H9 (cell line): ENCODE measurements at regions not wholly inside any gene's neighbourhood (a gene's known extent, or its start where the extent isn't known, plus 50 kb on each side); places are given as distances from the start of the nearest gene placed in this dataset.

Experiments used
- DNase-seq: peaks from one replicate; pipeline ENCODE4 v3.0.0-alpha.2; 2017
- H2AFZ ChIP-seq: one replicate; pipeline ENCODE4 v1.6.1; 2013; ENCODE audit warnings: mild to moderate bottlenecking, low read length, control low read depth, moderate library complexity
- H2AK5ac ChIP-seq: 2 replicates; pipeline ENCODE4 v1.6.1; 2013; ENCODE audit warnings: low read length, control low read depth, mixed read lengths; ENCODE audit not compliant: insufficient read length
- H2BK120ac ChIP-seq: one replicate; pipeline ENCODE4 v1.6.1; 2013; ENCODE audit warnings: low read depth, mild to moderate bottlenecking, low read length, control low read depth, inconsistent platforms; ENCODE audit not compliant: poor library complexity, severe bottlenecking
- H2BK12ac ChIP-seq: 2 replicates; pipeline ENCODE4 v1.6.1; 2013; ENCODE audit warnings: low read length, control low read depth, mixed read lengths, low read depth; ENCODE audit not compliant: insufficient read length
- H2BK15ac ChIP-seq: 2 replicates; pipeline ENCODE4 v1.6.1; 2013; ENCODE audit warnings: low read depth, low read length, control low read depth
- H2BK20ac ChIP-seq: one replicate; pipeline ENCODE4 v1.6.1; 2013; ENCODE audit warnings: low read depth, mild to moderate bottlenecking, low read length, control low read depth, inconsistent platforms; ENCODE audit not compliant: poor library complexity, severe bottlenecking
- H2BK5ac ChIP-seq: 2 replicates; pipeline ENCODE4 v1.6.1; 2013; ENCODE audit warnings: low read length, control low read depth, mixed read lengths; ENCODE audit not compliant: insufficient read length
- H3K14ac ChIP-seq: 2 replicates; pipeline ENCODE4 v1.6.1; 2013; ENCODE audit warnings: low read length, control low read depth; ENCODE audit not compliant: insufficient read depth
- H3K18ac ChIP-seq: 2 replicates; pipeline ENCODE4 v1.6.1; 2013; ENCODE audit warnings: low read depth, mild to moderate bottlenecking, mixed read lengths, low read length, control low read depth; ENCODE audit not compliant: insufficient read length
- H3K23ac ChIP-seq: 2 replicates; pipeline ENCODE4 v1.6.1; 2013; ENCODE audit warnings: low read length, control low read depth, mixed read lengths, low read depth; ENCODE audit not compliant: insufficient read length
- H3K23me2 ChIP-seq: 2 replicates; pipeline ENCODE4 v1.6.1; 2013; ENCODE audit warnings: low read depth, mild to moderate bottlenecking, mixed read lengths, low read length, control low read depth; ENCODE audit not compliant: insufficient read length, poor library complexity, severe bottlenecking
- H3K27ac ChIP-seq: 2 replicates; pipeline ENCODE4 v1.5.1; 2013; ENCODE audit warnings: low read length, control low read depth, mixed read lengths, low read depth; ENCODE audit not compliant: insufficient read length
- H3K27me3 ChIP-seq: 2 replicates; pipeline ENCODE4 v1.6.1; 2013; ENCODE audit warnings: low read length, control low read depth, inconsistent platforms; ENCODE audit not compliant: insufficient read depth
- H3K4ac ChIP-seq: 2 replicates; pipeline ENCODE4 v1.6.1; 2013; ENCODE audit warnings: low read depth, mild to moderate bottlenecking, control low read depth, inconsistent platforms, low read length, moderate library complexity
- H3K4me1 ChIP-seq: 2 replicates; pipeline ENCODE4 v1.6.1; 2013; ENCODE audit warnings: low read length, control low read depth, inconsistent platforms; ENCODE audit not compliant: insufficient read depth
- H3K4me2 ChIP-seq: 2 replicates; pipeline ENCODE4 v1.6.1; 2013; ENCODE audit warnings: low read length, control low read depth, mixed read lengths; ENCODE audit not compliant: insufficient read length, insufficient read depth
- H3K56ac ChIP-seq: 2 replicates; pipeline ENCODE4 v1.6.1; 2013; ENCODE audit warnings: low read depth, mild to moderate bottlenecking, mixed read lengths, low read length, control low read depth; ENCODE audit not compliant: insufficient read length
- H3K79me1 ChIP-seq: 2 replicates; pipeline ENCODE4 v1.6.1; 2013; ENCODE audit warnings: low read depth, mild to moderate bottlenecking, moderate library complexity, low read length, control low read depth, inconsistent platforms; ENCODE audit not compliant: insufficient read depth, poor library complexity, severe bottlenecking
- H3K79me2 ChIP-seq: 2 replicates; pipeline ENCODE4 v1.6.1; 2013; ENCODE audit warnings: low read length, control low read depth, inconsistent platforms; ENCODE audit not compliant: insufficient read depth
- H3K9ac ChIP-seq: 2 replicates; pipeline ENCODE4 v1.6.1; 2013; ENCODE audit warnings: low read length, control low read depth, mixed read lengths; ENCODE audit not compliant: insufficient read length; ENCODE audit errors: extremely low read depth
- H3K9me3 ChIP-seq: one replicate; pipeline ENCODE4 v1.6.1; 2013; ENCODE audit warnings: low read depth, low read length, inconsistent platforms; ENCODE audit not compliant: control insufficient read depth
- H3T11ph ChIP-seq: one replicate; pipeline ENCODE4 v1.6.1; 2013; ENCODE audit warnings: mild to moderate bottlenecking, low read length, control low read depth, inconsistent platforms
- H4K20me1 ChIP-seq: one replicate; pipeline ENCODE4 v1.6.1; 2013; ENCODE audit not compliant: control insufficient read depth, insufficient read length, insufficient read depth
- H4K5ac ChIP-seq: 2 replicates; pipeline ENCODE4 v1.6.1; 2013; ENCODE audit warnings: low read depth, mild to moderate bottlenecking, mixed read lengths, low read length, control low read depth; ENCODE audit not compliant: insufficient read length
- H4K8ac ChIP-seq: replicated peaks from 2 replicates; pipeline ENCODE4 v1.6.1; 2013; ENCODE audit warnings: low read length, control low read depth, mixed read lengths, low read depth; ENCODE audit not compliant: insufficient read length
- H4K91ac ChIP-seq: 2 replicates; pipeline ENCODE4 v1.6.1; 2013; ENCODE audit warnings: low read depth, mild to moderate bottlenecking, moderate library complexity, mixed read lengths, low read length, control low read depth; ENCODE audit not compliant: insufficient read length
- H3K27ac Mint-ChIP-seq, 3 experiments: 2 replicates in 2 of 3; 3 replicates in 1 of 3; pipeline ENCODE4 v1.8.0; 2020 to 2021; ENCODE audit warnings: mixed read lengths in 3 of 3, mild to moderate bottlenecking in 1 of 3, moderate library complexity in 1 of 3
- H3K27me3 Mint-ChIP-seq: 2 replicates; pipeline ENCODE4 v1.8.0; 2021; ENCODE audit warnings: low read depth, mild to moderate bottlenecking, moderate library complexity, mixed read lengths
- H3K36me3 Mint-ChIP-seq, 3 experiments: 2 replicates in 2 of 3; 3 replicates in 1 of 3; pipeline ENCODE4 v1.8.0; 2020 to 2021; ENCODE audit warnings: low read depth in 3 of 3, mixed read lengths in 3 of 3; ENCODE audit not compliant: insufficient read depth in 1 of 3
- H3K4me1 Mint-ChIP-seq, 2 experiments: 2 replicates each; pipeline ENCODE4 v1.8.0; 2020; ENCODE audit warnings: mixed read lengths in 2 of 2
- H3K4me3 Mint-ChIP-seq, 2 experiments: 2 replicates in 1 of 2; 3 replicates in 1 of 2; pipeline ENCODE4 v1.8.0; 2020 to 2021; ENCODE audit warnings: mild to moderate bottlenecking in 2 of 2, mixed read lengths in 2 of 2, moderate library complexity in 1 of 2
- H3K9me3 Mint-ChIP-seq, 2 experiments: 2 replicates in 1 of 2; 3 replicates in 1 of 2; pipeline ENCODE4 v1.8.0; 2020; ENCODE audit warnings: mild to moderate bottlenecking in 2 of 2, mixed read lengths in 2 of 2, moderate library complexity in 1 of 2
- CTCF ChIP-seq: fragments of 200-600 bp; sonication (generic); conservative IDR thresholded peaks from 3 replicates; pipeline ENCODE4 v1.8.0; 2021; ENCODE audit warnings: antibody characterized with exemption, mild to moderate bottlenecking
- WGBS: extraction: QIAGEN DNeasy Blood & Tissue Kit; methylation state at CpG from one replicate; pipeline ENCODE4 v1.1.7; 2013; ENCODE audit warnings: missing lambda C conversion rate, low lambda C conversion rate, mixed read lengths; ENCODE audit not compliant: insufficient read length; ENCODE audit errors: extremely low coverage; 5-methylcytosine and 5-hydroxymethylcytosine counted together

- Mint-ChIP-seq H3K4me1 (peaks cover 20 to 22% of the 10 kb centered on the region in 2 experiments), H3K27me3 (peaks cover 3% of the 10 kb centered on the region), H3K9me3 (no peaks in the 10 kb centered on the region; a peak in 1 of 5 replicates), H3K36me3 (no peaks in the 10 kb centered on the region; a peak in 2 of 7 replicates), H3K27ac (no peak overlapping the region), H3K4me3 (no peak overlapping the region)
- Histone ChIP-seq H3K9me3 (no peaks in the 10 kb centered on the region), H4K5ac (no peak overlapping the region), H3K4me1 (peaks cover 4% of the 10 kb centered on the region; the same call in 1 of the 2 replicates), H2AK5ac (no peak overlapping the region), H3K27ac (no peak overlapping the region), H2BK20ac (no peak overlapping the region), H3K23ac (no peak overlapping the region), H4K91ac (no peak overlapping the region), H3K4ac (no peak overlapping the region), H3T11ph (no peak overlapping the region), H3K23me2 (no peaks in the 10 kb centered on the region), H3K14ac (no peak overlapping the region), H3K79me2 (no peaks in the 10 kb centered on the region), H3K79me1 (no peaks in the 10 kb centered on the region), H4K8ac (no peak overlapping the region), H3K27me3 (no peaks in the 10 kb centered on the region), H4K20me1 (no peaks in the 10 kb centered on the region), H2BK15ac (no peak overlapping the region), H3K9ac (no peak overlapping the region), H2BK120ac (no peak overlapping the region), H3K4me2 (no peak overlapping the region), H3K18ac (no peak overlapping the region), H3K56ac (no peak overlapping the region), H2AFZ (no peak overlapping the region), H2BK5ac (no peak overlapping the region), H2BK12ac (no peak overlapping the region)
- no peak for DNase-seq
- WGBS = no CpG with 5 or more reads among the region's 10 CpGs
- TF ChIP-seq CTCF = no peak
These were observed 239.0 kb upstream of the PODXL start for GRCh38 chr7:131795400-131795799.
